CD4-positive, alpha-beta T cell treated with Interleukin-17A for 4 hours (primary cell): ENCODE measurements at regions not wholly inside any gene's neighbourhood (a gene's known extent, or its start where the extent isn't known, plus 50 kb on each side); places are given as distances from the start of the nearest gene placed in this dataset.

ENCODE experiments used
- DNase-seq: peaks from one replicate; pipeline ENCODE4 v3.0.0-alpha.2; 2020; ENCODE audit warnings: mixed read lengths

- no peak for DNase-seq
Measured at GRCh38 chr20:40770564-40771307, 81.7 kb upstream of the MAFB start.

- DNase-seq: no peak
Measured at GRCh38 chr20:40771308-40771610, 82.2 kb upstream of the MAFB start.

GRCh38 chr20:40771848-40772511 is 82.9 kb upstream of the MAFB start:
- no peak for DNase-seq

GRCh38 chr20:40773376-40773775 is 84.3 kb upstream of the MAFB start:
- DNase-seq: no peak

- DNase-seq: no peak
Measured at GRCh38 chr20:40774252-40774651, 85.2 kb upstream of the MAFB start.

- DNase-seq: no peak
Measured at GRCh38 chr20:40775561-40776146, 86.6 kb upstream of the MAFB start.

GRCh38 chr20:40776466-40777457 is 87.7 kb upstream of the MAFB start:
- DNase-seq: no peak

- DNase-seq: no peak
Measured at GRCh38 chr20:40777653-40778052, 88.6 kb upstream of the MAFB start.

- DNase-seq: no peak
Measured at GRCh38 chr20:40778894-40779496, 90.0 kb upstream of the MAFB start.

- no peak for DNase-seq
Measured at GRCh38 chr20:40781327-40782042, 92.4 kb upstream of the MAFB start.

- DNase-seq: no peak
Measured at GRCh38 chr20:40782043-40782368, 93.0 kb upstream of the MAFB start.

GRCh38 chr20:40785346-40785745 is 96.3 kb upstream of the MAFB start:
- DNase-seq: no peak

- no peak for DNase-seq
Measured at GRCh38 chr20:40786336-40786735, 97.3 kb upstream of the MAFB start.

GRCh38 chr20:40787941-40788340 is 98.9 kb upstream of the MAFB start:
- no peak for DNase-seq

- no peak for DNase-seq
Measured at GRCh38 chr20:40797425-40797824, 108.4 kb upstream of the MAFB start.

- DNase-seq: no peak
Measured at GRCh38 chr20:40798066-40798465, 109.0 kb upstream of the MAFB start.

GRCh38 chr20:40802886-40803285 is 113.8 kb upstream of the MAFB start:
- DNase-seq: no peak

- DNase-seq: no peak
Measured at GRCh38 chr20:40803381-40803780, 114.3 kb upstream of the MAFB start.

GRCh38 chr20:40805592-40805991 is 116.6 kb upstream of the MAFB start:
- DNase-seq: no peak

- no peak for DNase-seq
Measured at GRCh38 chr20:40806929-40807820, 118.1 kb upstream of the MAFB start.

GRCh38 chr20:40807821-40808170 is 118.8 kb upstream of the MAFB start:
- DNase-seq: no peak
